ENCODE measurements at regions not wholly inside any gene's neighbourhood (a gene's known extent, or its start where the extent isn't known, plus 50 kb on each side); places are given as distances from the start of the nearest gene placed in this dataset.
"Not testable (repeated sequence)": the region's sequence is repeated elsewhere in the genome, so short reads cannot be mapped to it uniquely, and the experiment has no call there.

DNA sequence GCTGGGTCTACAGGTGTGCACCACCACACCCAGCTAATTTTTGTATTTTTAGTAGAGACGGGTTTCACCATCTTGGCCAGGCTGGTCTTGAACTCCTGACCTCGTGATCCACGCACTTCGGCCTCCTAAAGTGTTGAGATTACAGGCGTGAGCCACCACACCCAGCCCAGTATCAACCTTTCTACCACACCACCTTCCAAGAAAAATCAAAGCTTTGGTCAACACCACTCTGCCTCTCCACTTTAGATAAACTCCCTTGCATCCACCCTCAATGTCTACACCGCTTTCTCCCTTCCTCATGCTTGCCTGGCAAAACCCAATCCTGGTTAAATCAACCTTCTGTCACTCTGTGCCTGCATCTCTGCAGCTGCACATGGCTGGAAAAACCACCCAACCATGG is 112.2 kb downstream of the TNFAIP3 start:
- not testable (repeated sequence) for TF ChIP-seq POLR2A (IDR thresholded peaks at IDR 0.05)
- TF ChIP-seq, protein P1, sequence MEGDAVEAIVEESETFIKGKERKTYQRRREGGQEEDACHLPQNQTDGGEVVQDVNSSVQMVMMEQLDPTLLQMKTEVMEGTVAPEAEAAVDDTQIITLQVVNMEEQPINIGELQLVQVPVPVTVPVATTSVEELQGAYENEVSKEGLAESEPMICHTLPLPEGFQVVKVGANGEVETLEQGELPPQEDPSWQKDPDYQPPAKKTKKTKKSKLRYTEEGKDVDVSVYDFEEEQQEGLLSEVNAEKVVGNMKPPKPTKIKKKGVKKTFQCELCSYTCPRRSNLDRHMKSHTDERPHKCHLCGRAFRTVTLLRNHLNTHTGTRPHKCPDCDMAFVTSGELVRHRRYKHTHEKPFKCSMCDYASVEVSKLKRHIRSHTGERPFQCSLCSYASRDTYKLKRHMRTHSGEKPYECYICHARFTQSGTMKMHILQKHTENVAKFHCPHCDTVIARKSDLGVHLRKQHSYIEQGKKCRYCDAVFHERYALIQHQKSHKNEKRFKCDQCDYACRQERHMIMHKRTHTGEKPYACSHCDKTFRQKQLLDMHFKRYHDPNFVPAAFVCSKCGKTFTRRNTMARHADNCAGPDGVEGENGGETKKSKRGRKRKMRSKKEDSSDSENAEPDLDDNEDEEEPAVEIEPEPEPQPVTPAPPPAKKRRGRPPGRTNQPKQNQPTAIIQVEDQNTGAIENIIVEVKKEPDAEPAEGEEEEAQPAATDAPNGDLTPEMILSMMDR (IDR thresholded peaks at IDR 0.05) = not testable (repeated sequence)

Measured in uterus (tissue), 2 donors.